DND-41 (cell line): ENCODE measurements at regions not wholly inside any gene's neighbourhood (a gene's known extent, or its start where the extent isn't known, plus 50 kb on each side); places are given as distances from the start of the nearest gene placed in this dataset.

Experiments used
- ATAC-seq: fragments of 200-7000 bp; cut with Tn5 transposase; 3 replicates; pipeline ENCODE4 v1.9.1; 2021; ENCODE audit warnings: low read depth; ENCODE audit not compliant: insufficient read depth
- DNase-seq: peaks from one replicate; pipeline ENCODE4 v3.0.0-alpha.2; 2020
- H2AFZ ChIP-seq: 2 replicates; pipeline ENCODE4 v1.6.0; 2012; ENCODE audit warnings: low read depth, low read length
- H3K27ac ChIP-seq: 2 replicates; pipeline ENCODE4 v1.5.1; 2012; ENCODE audit warnings: low read length, inconsistent platforms
- H3K27me3 ChIP-seq: fragments of 200-600 bp; sonication (generic); 2 replicates; pipeline ENCODE4 v1.6.0; 2012; ENCODE audit warnings: low read length, mild to moderate bottlenecking, inconsistent platforms; ENCODE audit not compliant: insufficient read depth, poor library complexity
- H3K36me3 ChIP-seq: 2 replicates; pipeline ENCODE4 v1.5.1; 2012; ENCODE audit warnings: low read length, inconsistent platforms; ENCODE audit not compliant: insufficient read depth
- H3K4me1 ChIP-seq: 2 replicates; pipeline ENCODE4 v1.5.1; 2012; ENCODE audit warnings: mild to moderate bottlenecking, low read length; ENCODE audit not compliant: insufficient read depth
- H3K4me2 ChIP-seq: 2 replicates; pipeline ENCODE4 v1.6.0; 2012; ENCODE audit warnings: mild to moderate bottlenecking, moderate library complexity, low read length, inconsistent platforms; ENCODE audit not compliant: insufficient read depth
- H3K4me3 ChIP-seq, 2 experiments: fragments of 200-600 bp in 1 of 2; shearing (Covaris generic) in 1 of 2; 2 replicates each; pipeline ENCODE4 v1.5.1; 2012 to 2016; ENCODE audit warnings: inconsistent platforms in 2 of 2, low read length in 2 of 2, mild to moderate bottlenecking in 2 of 2, low read depth in 1 of 2, moderate library complexity in 1 of 2
- H3K79me2 ChIP-seq: 2 replicates; pipeline ENCODE4 v1.6.0; 2012; ENCODE audit warnings: low read length, inconsistent platforms; ENCODE audit not compliant: insufficient read depth
- H3K9ac ChIP-seq: 2 replicates; pipeline ENCODE4 v1.6.0; 2012; ENCODE audit warnings: low read depth, mild to moderate bottlenecking, inconsistent platforms, low read length, moderate library complexity
- H3K9me3 ChIP-seq: 2 replicates; pipeline ENCODE4 v1.5.1; 2012; ENCODE audit warnings: low read length, moderate library complexity, mild to moderate bottlenecking, inconsistent platforms; ENCODE audit not compliant: insufficient read depth, severe bottlenecking
- H4K20me1 ChIP-seq: 2 replicates; pipeline ENCODE4 v1.6.0; 2012; ENCODE audit warnings: low read length; ENCODE audit not compliant: insufficient read depth
- CTCF ChIP-seq: IDR thresholded peaks from 2 replicates; pipeline ENCODE4 v1.5.1; 2012; ENCODE audit warnings: borderline replicate concordance, low read length, moderate library complexity, mild to moderate bottlenecking; ENCODE audit not compliant: poor library complexity, severe bottlenecking; ENCODE audit errors: extremely low read depth
- EZH2 ChIP-seq: IDR thresholded peaks from 3 replicates; pipeline ENCODE4 v1.6.1; 2012; ENCODE audit warnings: borderline replicate concordance, low read depth, mild to moderate bottlenecking, moderate library complexity, low read length, inconsistent platforms; ENCODE audit not compliant: severe bottlenecking

GRCh38 chr3:43838009-43838758, 147.4 kb downstream of the ABHD5 start:
- no peaks in the 10 kb centered on the region for H3K36me3 ChIP-seq
- no peak overlapping the region for H3K27ac ChIP-seq
- H2AFZ ChIP-seq = no peak overlapping the region
- TF ChIP-seq CTCF (no peak), EZH2 (no peak)
- no peak overlapping the region for H3K4me2 ChIP-seq
- no peaks in the 10 kb centered on the region for H3K4me1 ChIP-seq
- H3K9ac ChIP-seq = no peak overlapping the region
- no peaks in the 10 kb centered on the region for H3K79me2 ChIP-seq
- H3K4me3 ChIP-seq = no peak overlapping the region
- no peaks in the 10 kb centered on the region for H4K20me1 ChIP-seq
- peaks cover 6% of the 10 kb centered on the region for H3K9me3 ChIP-seq
- no peak for ATAC-seq
- DNase-seq = no peak
- H3K27me3 ChIP-seq = no peaks in the 10 kb centered on the region

- Histone ChIP-seq H3K4me1 (no peaks in the 10 kb centered on the region), H3K4me3 (no peak overlapping the region), H3K4me2 (no peak overlapping the region), H2AFZ (no peak overlapping the region), H3K36me3 (no peaks in the 10 kb centered on the region), H3K9me3 (peaks cover 6% of the 10 kb centered on the region), H3K27me3 (no peaks in the 10 kb centered on the region), H3K9ac (no peak overlapping the region), H4K20me1 (no peaks in the 10 kb centered on the region), H3K79me2 (no peaks in the 10 kb centered on the region), H3K27ac (no peak overlapping the region)
- no peak for DNase-seq
- no peak for ATAC-seq
- TF ChIP-seq CTCF (peak; percentile 5), EZH2 (no peak)
Observed at GRCh38 chr3:43838877-43839276, 148.1 kb downstream of the ABHD5 start.

- Histone ChIP-seq H3K9me3 (peaks cover 3% of the 10 kb centered on the region), H3K36me3 (no peaks in the 10 kb centered on the region), H4K20me1 (no peaks in the 10 kb centered on the region), H3K79me2 (no peaks in the 10 kb centered on the region), H2AFZ (no peak overlapping the region), H3K9ac (no peak overlapping the region), H3K4me1 (no peaks in the 10 kb centered on the region), H3K4me3 (no peak overlapping the region), H3K27me3 (no peaks in the 10 kb centered on the region), H3K4me2 (no peak overlapping the region), H3K27ac (no peak overlapping the region)
- DNase-seq = no peak
- ATAC-seq = no peak
- TF ChIP-seq CTCF = no peak
- no peak for TF ChIP-seq EZH2
Observed at GRCh38 chr3:43843386-43843785, 152.6 kb downstream of the ABHD5 start.
